Lower leg skin (tissue), 4 donors: ENCODE measurements at regions not wholly inside any gene's neighbourhood (a gene's known extent, or its start where the extent isn't known, plus 50 kb on each side); places are given as distances from the start of the nearest gene placed in this dataset.

Experiments
- DNase-seq, 2 donors: peaks; one replicate each; pipeline ENCODE4 v3.0.0-alpha.2; 2019; ENCODE audit warnings: low spot score in 2 of 2
- H3K4me3 ChIP-seq: fragments of 200-600 bp; sonication (generic); 2 replicates; pipeline ENCODE4 v1.5.1; 2017; ENCODE audit warnings: mild to moderate bottlenecking, low read depth; ENCODE audit not compliant: poor library complexity, severe bottlenecking
- POLR2A ChIP-seq, 2 donors: fragments of 450-650 bp; IDR thresholded peaks; one replicate each; pipeline ENCODE4 v1.6.1; 2016 to 2017; ENCODE audit warnings: antibody characterized with exemption in 2 of 2, mild to moderate bottlenecking in 1 of 2, moderate library complexity in 1 of 2
- WGBS, 2 donors: methylation state at CpG; one replicate each; pipeline ENCODE4 v1.1.5; 2018; 5-methylcytosine and 5-hydroxymethylcytosine counted together
- intact Hi-C: fragments of 100-400 bp; cut with DNase I; formaldehyde crosslinking; loops from one replicate; pipeline ENCODE4 v1.15.0; 2023; ENCODE audit warnings: low total_unique reads
- TF ChIP-seq, protein P1 (sequence below), 3 donors: fragments of 450-650 bp; IDR thresholded peaks; one replicate each; pipeline ENCODE4 v1.5.1; 2016; ENCODE audit warnings: antibody characterized with exemption in 3 of 3, mild to moderate bottlenecking in 3 of 3, moderate library complexity in 2 of 3

DNA sequence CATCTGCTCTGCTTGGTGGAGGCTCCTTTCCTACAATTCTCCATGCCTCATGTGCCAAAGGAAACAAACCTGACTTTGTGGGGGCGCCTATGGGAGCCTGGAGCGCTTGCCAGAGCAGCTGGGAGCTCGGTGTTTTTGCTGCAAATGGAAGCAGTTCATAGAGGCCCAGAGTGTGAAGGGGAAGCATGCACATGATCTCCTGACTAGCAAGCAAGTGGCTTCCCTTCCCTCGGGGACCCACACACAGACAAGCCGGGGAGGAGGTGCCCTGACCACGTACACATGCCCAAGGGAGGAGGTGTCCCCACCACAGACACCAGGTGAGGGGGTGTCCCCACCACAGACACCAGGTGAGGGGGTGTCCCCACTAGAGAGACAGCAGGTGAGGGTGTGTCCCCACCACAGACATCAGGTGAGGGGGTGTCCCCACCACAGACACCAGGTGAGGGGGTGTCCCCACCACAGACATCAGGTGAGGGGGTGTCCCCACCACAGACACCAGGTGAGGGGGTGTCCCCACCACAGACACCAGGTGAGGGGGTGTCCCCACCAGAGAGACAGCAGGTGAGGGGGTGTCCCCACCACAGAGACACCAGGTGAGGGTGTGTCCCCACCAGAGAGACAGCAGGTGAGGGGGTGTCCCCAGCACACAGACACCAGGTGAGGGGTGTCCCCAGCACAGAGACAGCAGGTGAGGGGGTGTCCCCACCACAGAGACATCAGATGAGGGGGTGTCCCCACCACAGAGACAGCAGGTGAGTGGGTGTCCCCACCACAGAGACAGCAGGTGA lies 106.8 kb downstream of the CRYAA start:
- TF ChIP-seq POLR2A (IDR thresholded peaks at IDR 0.05), result no peak
- TF ChIP-seq, protein P1, sequence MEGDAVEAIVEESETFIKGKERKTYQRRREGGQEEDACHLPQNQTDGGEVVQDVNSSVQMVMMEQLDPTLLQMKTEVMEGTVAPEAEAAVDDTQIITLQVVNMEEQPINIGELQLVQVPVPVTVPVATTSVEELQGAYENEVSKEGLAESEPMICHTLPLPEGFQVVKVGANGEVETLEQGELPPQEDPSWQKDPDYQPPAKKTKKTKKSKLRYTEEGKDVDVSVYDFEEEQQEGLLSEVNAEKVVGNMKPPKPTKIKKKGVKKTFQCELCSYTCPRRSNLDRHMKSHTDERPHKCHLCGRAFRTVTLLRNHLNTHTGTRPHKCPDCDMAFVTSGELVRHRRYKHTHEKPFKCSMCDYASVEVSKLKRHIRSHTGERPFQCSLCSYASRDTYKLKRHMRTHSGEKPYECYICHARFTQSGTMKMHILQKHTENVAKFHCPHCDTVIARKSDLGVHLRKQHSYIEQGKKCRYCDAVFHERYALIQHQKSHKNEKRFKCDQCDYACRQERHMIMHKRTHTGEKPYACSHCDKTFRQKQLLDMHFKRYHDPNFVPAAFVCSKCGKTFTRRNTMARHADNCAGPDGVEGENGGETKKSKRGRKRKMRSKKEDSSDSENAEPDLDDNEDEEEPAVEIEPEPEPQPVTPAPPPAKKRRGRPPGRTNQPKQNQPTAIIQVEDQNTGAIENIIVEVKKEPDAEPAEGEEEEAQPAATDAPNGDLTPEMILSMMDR (IDR thresholded peaks at IDR 0.05), result no peak
- H3K4me3 ChIP-seq, result no peak overlapping the region
- WGBS, 2 donors, result 45 to 51% methylated on average over 6 of the region's 6 CpGs
- no peak for DNase-seq
- intact Hi-C loops, result no loop called here

DNA sequence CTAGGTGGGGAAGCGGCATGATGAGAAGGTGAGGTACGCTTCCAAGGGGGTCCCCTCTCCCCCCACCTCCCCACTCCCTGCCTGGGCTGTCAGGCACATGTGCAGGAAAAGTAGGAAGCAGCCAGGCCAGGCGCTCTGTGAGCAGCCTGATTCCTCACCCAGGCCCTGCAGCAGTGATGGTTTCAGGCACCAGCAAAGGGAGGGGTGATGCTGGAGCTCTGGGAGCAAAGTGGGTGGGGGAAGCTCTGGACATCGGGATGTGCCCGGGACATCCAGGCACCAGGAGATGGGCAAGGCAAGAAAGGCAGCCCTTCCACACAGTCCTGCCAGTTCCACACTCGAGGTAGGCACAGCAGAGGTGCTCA lies 106.1 kb downstream of the CRYAA start:
- intact Hi-C loops, result no loop called here
- TF ChIP-seq, protein P1 (IDR thresholded peaks at IDR 0.05), result no peak
- no peak for TF ChIP-seq POLR2A (IDR thresholded peaks at IDR 0.05)
- no peak for DNase-seq
- 78 to 79% methylated on average over 3 to 4 of the region's 6 CpGs for WGBS, 2 donors
- H3K4me3 ChIP-seq, result no peak overlapping the region

DNA sequence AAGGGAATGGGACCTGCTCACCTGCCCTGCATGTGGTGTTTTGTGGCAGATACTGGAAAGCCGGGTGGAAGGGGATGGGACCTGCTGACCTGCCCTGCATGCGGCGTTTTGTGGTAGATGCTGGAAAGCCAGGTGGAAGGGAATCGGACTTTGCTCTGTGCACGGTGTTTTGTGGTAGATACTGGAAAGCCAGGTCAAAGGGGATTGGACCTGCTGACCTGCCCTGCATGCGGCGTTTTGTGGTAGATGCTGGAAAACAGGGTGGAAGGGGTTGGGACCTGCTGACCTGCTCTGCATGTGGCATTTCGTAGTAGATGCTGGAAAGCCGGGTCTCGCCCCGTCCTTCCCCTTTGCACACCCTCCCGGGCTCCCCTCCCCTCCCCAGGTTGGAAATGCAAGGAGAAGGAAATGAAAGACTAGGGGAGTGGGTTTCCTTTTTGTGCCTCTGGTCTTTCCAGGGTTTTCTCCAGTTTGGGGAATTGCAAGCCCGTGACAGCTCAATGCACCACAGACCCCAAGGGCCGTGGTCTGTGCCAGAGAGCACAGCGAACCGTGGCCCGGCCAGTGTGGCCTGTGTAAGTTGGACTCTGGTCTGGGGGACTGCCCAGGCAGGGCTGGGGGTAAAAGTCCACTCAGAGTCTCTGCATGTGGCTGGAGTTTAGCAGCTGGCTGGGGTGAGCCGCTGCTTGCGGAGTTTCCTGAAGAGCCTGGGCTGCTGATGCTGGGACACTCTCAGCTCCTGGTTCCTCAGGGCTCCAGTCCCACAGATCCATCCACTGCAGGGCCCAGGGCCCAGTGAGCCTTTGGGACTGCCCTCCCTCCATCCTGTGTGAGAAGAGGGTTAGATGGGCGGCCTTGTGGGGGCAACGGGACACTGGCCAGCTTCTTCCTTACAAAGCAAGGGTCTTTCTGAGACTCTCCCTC lies 105.5 kb downstream of the CRYAA start:
- no peak for TF ChIP-seq POLR2A (IDR thresholded peaks at IDR 0.05)
- TF ChIP-seq, protein P1 (IDR thresholded peaks at IDR 0.05), result no peak
- 83 to 89% methylated on average over 21 of the region's 21 CpGs for WGBS, 2 donors
- intact Hi-C loops, result no loop called here
- no peak for DNase-seq
- H3K4me3 ChIP-seq, result no peak overlapping the region

DNA sequence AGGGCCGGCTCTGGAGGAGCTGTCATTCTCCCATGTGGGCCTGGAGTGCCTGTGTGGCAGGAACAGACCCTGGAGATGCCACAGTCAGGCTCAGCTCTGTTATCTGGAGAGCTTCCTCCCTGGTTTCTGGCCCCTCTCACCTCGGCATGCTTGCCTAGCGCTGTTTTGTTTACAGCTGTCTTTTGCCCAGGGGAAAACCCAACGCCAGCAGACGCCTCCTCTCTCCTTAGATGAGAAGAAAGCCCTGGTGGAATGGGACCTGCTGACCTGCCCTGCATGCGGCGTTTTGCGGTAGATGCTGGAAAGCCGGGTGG lies 104.9 kb downstream of the CRYAA start:
- intact Hi-C loops, result no loop called here
- TF ChIP-seq, protein P1 (IDR thresholded peaks at IDR 0.05), result no peak
- TF ChIP-seq POLR2A (IDR thresholded peaks at IDR 0.05), result no peak
- WGBS, 2 donors, result 52 to 62% methylated on average over 9 of the region's 9 CpGs

DNA sequence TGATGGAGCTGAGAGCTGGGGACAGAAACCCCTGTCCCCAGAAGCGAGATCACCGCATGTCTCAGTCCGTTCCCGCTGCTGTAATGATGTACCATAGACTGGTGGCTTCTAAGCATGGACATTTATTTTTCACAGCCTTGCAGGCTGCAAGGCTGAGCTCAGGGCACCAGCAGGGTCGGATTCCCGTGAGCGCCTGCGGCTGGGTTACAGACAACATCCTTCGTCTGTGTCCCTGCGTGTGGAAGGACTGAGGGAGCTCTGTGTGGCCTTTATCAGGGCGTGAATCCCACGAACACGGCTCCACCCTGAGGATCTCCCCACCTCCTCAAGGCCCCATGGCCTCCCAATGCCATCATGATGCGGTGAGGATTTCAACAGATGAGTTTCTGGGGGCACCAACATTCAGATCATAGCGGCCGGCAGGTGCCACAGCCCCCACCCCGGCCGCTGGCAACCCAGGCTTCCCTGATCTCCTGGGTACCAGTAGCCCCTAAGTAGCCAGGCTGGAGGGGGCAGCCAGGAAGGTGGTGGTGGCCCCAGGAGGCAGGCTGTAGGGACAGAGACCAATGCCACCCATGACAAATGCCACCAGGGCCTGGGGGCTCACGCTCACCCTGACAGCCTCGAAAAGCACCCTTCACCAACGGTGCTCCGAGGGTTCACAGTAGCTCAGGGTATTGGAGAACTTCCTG lies 104.4 kb downstream of the CRYAA start:
- WGBS, 2 donors, result 88 to 89% methylated on average over 16 to 18 of the region's 22 CpGs
- TF ChIP-seq, protein P1 (IDR thresholded peaks at IDR 0.05), result no peak
- no peak for TF ChIP-seq POLR2A (IDR thresholded peaks at IDR 0.05)
- H3K4me3 ChIP-seq, result no peak overlapping the region
- no peak for DNase-seq
- intact Hi-C loops, result no loop called here

More for the DNA sequence above, 104.9 kb downstream of the CRYAA start:
- no peak for DNase-seq
- no peak overlapping the region for H3K4me3 ChIP-seq
